GM18858 (cell line): ENCODE measurements at regions not wholly inside any gene's neighbourhood (a gene's known extent, or its start where the extent isn't known, plus 50 kb on each side); places are given as distances from the start of the nearest gene placed in this dataset.
"Not testable (repeated sequence)": the region's sequence is repeated elsewhere in the genome, so short reads cannot be mapped to it uniquely, and the experiment has no call there.

Experiments
- ATAC-seq: cut with Tn5 transposase; IDR thresholded peaks from one replicate; pipeline ENCODE4 v1.9.1; 2021; ENCODE audit not compliant: unreplicated experiment

- not testable (repeated sequence) for ATAC-seq
Observed at GRCh38 chr12:124373701-124374100, 78.8 kb downstream of the RFLNA start.

DNA sequence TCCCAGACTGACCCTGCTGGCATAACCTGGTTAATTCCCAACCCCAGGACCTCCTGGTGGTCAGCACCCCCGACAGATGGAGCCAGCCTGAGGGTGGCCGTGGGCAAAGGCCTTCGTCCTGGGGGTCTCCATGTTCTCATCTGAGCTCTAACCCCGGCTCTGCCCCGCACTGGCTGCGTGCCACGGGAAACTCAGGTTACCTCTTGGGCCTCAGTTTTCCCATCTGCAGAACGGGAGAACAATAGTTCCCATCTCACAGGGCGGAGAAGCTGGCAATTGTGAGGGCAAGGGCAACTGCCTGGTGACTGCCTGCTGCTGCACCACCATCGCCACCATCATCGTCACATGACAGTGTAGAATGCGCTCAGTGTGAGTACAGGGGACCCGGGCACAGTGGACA lies 77.9 kb downstream of the RFLNA start:
- no peak for ATAC-seq

- no peak for ATAC-seq
Observed at GRCh38 chr12:124371970-124372555, 77.2 kb downstream of the RFLNA start.

DNA sequence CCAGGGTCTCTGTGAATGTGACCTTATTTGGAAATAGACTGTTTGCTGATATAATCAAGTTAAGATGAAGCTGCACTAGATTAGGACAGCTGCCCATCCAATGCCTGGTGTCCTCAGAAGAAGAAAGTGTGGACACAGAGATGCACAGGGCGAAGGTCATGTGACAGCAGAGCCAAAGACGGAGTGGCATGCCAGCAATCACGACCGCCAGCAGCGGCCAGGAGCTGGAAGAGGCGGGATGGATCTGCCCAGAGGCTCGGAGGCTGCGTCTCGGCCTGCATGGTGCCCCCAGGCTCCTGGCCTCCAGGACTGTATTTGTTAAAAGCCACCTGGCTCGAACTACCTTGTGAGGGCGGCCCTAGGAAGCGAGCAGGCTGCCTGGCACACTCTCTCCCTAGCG lies 76.5 kb downstream of the RFLNA start:
- no peak for ATAC-seq

GRCh38 chr12:124370851-124371250 lies 76.0 kb downstream of the RFLNA start:
- ATAC-seq: no peak

DNA sequence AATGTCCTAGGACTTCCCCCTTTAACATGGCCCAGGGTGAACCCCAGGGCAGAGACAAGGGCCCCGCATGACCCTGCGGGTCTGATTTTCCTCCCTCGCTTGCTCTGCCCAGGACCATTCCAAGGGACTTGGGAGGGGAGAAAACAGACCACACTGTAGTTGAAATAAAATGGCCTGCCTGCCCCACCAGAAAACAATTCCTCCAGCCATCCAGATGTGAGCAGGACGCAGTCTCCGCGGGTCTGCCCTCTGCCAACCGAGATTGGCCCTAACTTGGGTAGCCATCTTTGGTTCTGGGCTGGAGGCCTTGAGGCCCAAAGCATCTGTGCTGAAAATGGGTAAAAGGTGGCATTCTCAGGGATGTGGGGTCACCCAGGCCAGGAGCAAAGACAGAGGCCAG lies 75.5 kb downstream of the RFLNA start:
- ATAC-seq: no peak

DNA sequence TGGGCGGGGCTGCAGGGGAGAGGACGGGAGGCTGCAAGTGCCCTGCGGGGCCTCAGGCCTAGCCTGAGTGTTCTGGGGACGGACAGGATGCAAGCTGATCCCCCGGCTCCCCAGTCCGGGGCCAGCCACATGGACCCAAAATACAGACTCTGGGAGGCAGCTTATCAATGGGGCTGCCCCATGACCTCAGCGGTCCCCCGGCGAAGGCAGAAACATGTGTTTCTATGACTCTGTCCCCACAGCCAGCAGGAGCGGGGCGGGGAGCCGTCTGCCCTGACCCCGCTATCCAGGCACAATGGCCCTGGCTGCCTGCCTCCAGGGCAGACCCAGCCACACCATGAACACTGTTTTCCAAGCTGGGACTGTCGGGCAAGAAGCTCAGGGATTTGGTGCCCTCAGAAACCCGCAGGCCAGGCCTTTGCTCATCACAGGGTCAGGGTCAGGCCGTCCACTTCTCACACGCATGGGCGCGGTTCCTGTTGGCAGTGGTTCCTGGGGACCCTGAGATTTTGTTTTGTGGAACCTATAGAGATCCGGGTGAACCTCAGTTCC lies 75.0 kb downstream of the RFLNA start:
- ATAC-seq: no peak

- no peak for ATAC-seq
Observed at GRCh38 chr12:124369055-124369826, 74.3 kb downstream of the RFLNA start.

DNA sequence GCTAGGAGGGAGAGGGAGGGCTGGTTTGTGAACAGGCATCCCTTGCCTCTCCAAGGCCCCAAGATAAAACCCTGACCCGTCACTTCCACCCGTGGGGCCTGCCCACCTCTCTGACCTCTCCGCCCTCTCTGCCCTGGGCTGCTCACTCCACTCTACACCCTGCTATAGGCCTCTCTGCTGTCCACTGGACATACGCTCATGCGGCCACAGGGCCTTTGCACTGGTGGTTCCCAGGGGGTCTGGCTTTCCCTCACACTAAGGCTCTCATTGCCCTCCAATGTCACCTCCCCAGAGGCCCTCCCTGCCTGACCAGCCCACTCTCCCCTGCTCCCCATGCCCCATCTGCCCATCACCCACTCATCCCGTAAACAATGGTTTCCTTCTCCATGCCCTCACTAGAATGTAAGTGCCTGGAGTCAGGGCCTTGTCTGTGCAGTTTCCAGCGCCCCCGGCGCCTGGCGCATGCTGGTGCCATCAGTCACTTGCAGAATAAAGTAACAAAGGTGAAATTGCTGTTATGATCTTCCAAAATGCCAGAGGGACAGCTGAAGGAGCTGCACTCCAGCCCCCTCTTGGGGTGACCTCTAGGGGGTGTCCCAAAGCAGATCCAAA lies 73.6 kb downstream of the RFLNA start:
- no peak for ATAC-seq

DNA sequence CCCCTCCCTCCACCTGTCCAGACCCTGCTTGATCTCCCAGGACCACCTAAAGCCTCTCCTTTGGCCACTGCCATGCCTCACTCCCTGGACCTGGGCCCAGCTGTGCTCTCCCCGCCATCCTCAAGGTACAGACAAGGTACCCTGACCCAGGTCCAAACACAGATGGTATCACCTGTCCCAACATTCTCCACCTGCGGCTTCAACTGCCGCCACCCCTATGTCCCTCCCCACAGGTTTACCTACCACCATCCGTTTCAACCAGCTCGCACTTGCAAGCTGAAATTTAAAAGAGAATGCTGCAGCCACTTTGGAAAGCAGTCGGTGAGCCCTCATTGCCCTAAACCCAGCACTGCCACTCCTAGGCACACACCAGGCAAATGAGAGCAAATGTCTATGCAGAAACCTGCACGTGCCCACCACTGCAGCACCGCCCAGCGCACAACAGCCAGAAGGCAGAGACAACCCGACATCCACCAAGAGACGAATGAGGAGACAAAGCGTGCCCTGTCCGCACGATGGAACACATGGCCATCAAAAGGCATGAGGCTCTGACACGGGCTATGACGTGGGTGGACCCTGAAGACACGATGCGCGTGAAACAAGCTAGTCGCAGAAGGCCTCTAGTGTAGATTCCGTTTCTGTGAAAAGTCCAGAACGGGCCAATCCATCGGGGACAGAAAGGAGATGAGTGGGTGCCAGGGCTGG lies 71.0 kb downstream of the RFLNA start:
- no peak for ATAC-seq
